ENCODE measurements at regions not wholly inside any gene's neighbourhood (a gene's known extent, or its start where the extent isn't known, plus 50 kb on each side); places are given as distances from the start of the nearest gene placed in this dataset.

GRCh38 chr11:111115890-111116289 lies 129.6 kb upstream of the POU2AF2 start:
- H3K4me3 ChIP-seq (replicated peaks; ENCODE audit: low read depth, low read length): no peak overlapping the region
- TF ChIP-seq, protein P1, sequence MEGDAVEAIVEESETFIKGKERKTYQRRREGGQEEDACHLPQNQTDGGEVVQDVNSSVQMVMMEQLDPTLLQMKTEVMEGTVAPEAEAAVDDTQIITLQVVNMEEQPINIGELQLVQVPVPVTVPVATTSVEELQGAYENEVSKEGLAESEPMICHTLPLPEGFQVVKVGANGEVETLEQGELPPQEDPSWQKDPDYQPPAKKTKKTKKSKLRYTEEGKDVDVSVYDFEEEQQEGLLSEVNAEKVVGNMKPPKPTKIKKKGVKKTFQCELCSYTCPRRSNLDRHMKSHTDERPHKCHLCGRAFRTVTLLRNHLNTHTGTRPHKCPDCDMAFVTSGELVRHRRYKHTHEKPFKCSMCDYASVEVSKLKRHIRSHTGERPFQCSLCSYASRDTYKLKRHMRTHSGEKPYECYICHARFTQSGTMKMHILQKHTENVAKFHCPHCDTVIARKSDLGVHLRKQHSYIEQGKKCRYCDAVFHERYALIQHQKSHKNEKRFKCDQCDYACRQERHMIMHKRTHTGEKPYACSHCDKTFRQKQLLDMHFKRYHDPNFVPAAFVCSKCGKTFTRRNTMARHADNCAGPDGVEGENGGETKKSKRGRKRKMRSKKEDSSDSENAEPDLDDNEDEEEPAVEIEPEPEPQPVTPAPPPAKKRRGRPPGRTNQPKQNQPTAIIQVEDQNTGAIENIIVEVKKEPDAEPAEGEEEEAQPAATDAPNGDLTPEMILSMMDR (IDR thresholded peaks at IDR 0.05; ENCODE audit: low read length, missing control alignments): no peak
- no peak for DNase-seq (ENCODE audit: low read depth)

GRCh38 chr11:111114091-111114490 lies 131.4 kb upstream of the POU2AF2 start:
- H3K4me3 ChIP-seq (replicated peaks; ENCODE audit: low read depth, low read length): no peak overlapping the region
- TF ChIP-seq, protein P1 (IDR thresholded peaks at IDR 0.05; ENCODE audit: low read length, missing control alignments): no peak
- no peak for DNase-seq (ENCODE audit: low read depth)

- H3K4me3 ChIP-seq (replicated peaks; ENCODE audit: low read depth, low read length): no peak overlapping the region
- DNase-seq (ENCODE audit: low read depth): no peak
- TF ChIP-seq, protein P1 (IDR thresholded peaks at IDR 0.05; ENCODE audit: low read length, missing control alignments): no peak
Measured at GRCh38 chr11:111112614-111113013, 132.9 kb upstream of the POU2AF2 start.

GRCh38 chr11:111107501-111107900 lies 138.0 kb upstream of the POU2AF2 start:
- H3K4me3 ChIP-seq (replicated peaks; ENCODE audit: low read depth, low read length): no peak overlapping the region
- TF ChIP-seq, protein P1 (IDR thresholded peaks at IDR 0.05; ENCODE audit: low read length, missing control alignments): no peak

GRCh38 chr11:111106641-111107040 lies 138.9 kb upstream of the POU2AF2 start:
- no peak for DNase-seq (ENCODE audit: low read depth)
- no peak overlapping the region for H3K4me3 ChIP-seq (replicated peaks; ENCODE audit: low read depth, low read length)
- TF ChIP-seq, protein P1 (IDR thresholded peaks at IDR 0.05; ENCODE audit: low read length, missing control alignments): no peak

More at GRCh38 chr11:111107501-111107900, 138.0 kb upstream of the POU2AF2 start:
- no peak for DNase-seq (ENCODE audit: low read depth)

DNA sequence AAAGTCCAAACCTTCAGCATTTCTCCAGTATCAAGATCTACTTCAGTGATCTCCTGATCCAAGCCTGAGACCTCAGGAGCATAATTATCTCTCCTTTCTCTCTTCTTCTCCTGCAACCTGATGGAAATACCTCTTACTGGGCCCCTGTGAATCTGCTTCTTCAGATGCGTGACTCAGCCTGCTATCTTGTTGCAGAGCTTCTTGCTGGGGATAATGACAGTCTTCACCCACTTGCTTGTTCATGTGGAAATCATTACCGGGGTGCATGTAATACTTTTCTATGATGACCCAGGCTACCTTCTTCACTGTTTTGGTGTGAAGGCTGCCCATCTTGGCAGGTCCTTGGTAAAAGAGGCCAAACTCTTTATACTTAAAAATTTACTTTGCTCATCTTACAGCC lies 140.0 kb upstream of the POU2AF2 start:
- TF ChIP-seq, protein P1 (IDR thresholded peaks at IDR 0.05; ENCODE audit: low read length, missing control alignments): no peak
- no peak for DNase-seq (ENCODE audit: low read depth)
- H3K4me3 ChIP-seq (replicated peaks; ENCODE audit: low read depth, low read length): no peak overlapping the region

DNA sequence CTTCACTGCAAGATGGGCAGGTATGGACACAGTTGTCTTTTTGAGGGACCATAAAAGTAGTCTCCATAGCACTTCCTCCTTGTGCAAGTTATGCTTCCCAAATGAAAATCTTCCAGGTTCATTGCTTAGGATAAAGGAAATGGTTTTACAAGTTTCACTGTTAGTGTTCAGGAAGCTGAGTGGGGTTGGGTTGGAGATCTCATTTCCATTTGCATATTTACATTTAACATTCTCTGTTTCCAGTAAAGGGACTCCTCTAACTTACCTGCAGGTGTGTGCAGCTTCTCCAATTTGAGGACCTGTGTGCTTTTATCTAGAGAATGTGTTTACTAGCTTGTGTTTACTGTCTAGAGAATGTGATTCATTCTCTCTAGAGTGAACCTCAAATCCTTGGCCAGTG lies 141.3 kb upstream of the POU2AF2 start:
- no peak overlapping the region for H3K4me3 ChIP-seq (replicated peaks; ENCODE audit: low read depth, low read length)
- no peak for DNase-seq (ENCODE audit: low read depth)
- TF ChIP-seq, protein P1 (IDR thresholded peaks at IDR 0.05; ENCODE audit: low read length, missing control alignments): no peak

Data from fibroblast of pulmonary artery (primary cell).